HG02885 (cell line): ENCODE measurements at regions not wholly inside any gene's neighbourhood (a gene's known extent, or its start where the extent isn't known, plus 50 kb on each side); places are given as distances from the start of the nearest gene placed in this dataset.

ENCODE experiments used
- ATAC-seq: cut with Tn5 transposase; IDR thresholded peaks from one replicate; pipeline ENCODE4 v1.9.1; 2021; ENCODE audit warnings: mild to moderate bottlenecking; ENCODE audit not compliant: unreplicated experiment, poor library complexity

DNA sequence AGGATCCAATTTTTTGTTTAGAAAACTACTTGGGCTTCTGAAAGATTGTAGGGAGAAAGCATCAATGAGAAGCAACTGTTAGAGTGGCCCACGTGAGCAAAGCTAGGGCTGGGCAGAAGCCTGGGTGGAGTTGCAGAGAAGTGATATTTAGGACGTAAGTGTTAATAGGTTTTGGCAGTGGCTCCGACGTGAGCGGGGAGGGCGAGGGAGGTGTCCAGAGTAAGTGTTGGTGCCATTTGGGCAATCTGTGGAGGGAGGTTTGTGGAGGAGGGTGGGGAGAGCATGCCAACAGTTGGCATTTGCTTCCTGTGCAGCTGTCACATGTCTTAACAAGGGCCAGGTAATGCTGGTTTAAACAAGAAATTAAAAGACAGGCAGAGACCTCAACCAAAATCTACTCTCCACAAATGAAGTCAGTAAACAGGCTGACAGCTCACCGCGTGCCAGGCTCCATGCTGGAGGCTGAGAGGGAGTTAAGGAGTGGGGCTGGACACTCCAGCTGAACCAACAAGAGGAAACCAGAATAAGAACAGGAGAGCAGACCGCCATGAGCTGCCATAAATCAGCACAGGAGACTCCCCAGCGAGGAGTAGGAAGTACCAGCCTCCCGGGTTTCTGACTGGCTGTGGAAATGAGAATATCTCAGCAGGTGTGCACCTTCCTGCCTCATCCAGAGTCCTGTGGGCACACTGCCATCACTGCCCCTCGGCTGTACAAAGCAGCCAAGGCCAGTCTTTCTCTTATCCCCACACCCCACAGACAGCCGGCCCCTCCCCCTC lies 232.6 kb downstream of the ABHD5 start:
- no peak for ATAC-seq

DNA sequence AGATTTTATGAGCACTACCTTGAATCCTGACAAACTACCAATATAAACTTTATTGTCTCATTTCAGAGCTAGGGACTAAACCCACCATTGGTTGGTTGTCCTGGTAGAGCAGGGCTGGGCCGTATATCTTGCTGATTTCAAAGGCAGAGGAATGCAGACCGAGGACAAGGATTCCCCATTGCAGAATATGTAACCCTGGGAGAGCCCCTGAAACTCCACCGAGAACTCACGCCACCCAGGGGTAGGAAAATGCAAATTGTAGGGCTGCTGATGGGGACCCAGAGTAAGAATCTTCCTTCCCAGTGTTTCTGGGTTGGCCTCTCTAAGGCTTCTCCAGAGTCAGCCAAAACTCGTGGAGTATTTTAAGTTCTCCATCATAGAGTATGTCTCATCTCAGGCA lies 235.3 kb downstream of the ABHD5 start:
- ATAC-seq = no peak

DNA sequence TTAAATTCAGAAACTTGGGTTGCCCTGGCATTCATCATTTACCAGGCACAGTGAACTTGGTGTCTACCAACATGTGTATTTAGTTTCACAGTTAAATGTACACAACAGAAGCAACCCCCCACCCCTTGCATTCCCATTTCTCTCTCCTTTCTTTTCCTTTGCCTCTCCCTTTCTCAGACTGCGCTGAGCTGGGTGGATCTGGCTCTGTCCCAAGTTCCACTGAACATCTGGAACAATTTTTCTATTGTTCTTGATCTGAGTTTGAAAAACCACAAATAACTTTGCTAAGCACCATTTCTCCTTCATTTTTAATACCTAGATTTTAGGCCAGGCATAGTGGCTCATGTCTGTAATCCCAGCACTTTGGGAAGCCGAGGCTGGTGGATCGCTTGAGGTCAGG lies 242.2 kb downstream of the ABHD5 start:
- no peak for ATAC-seq

GRCh38 chr3:43948013-43948412 lies 257.3 kb downstream of the ABHD5 start:
- no peak for ATAC-seq

- peak; percentile 56 for ATAC-seq
Observed at GRCh38 chr3:43949594-43949993, 258.9 kb downstream of the ABHD5 start.

DNA sequence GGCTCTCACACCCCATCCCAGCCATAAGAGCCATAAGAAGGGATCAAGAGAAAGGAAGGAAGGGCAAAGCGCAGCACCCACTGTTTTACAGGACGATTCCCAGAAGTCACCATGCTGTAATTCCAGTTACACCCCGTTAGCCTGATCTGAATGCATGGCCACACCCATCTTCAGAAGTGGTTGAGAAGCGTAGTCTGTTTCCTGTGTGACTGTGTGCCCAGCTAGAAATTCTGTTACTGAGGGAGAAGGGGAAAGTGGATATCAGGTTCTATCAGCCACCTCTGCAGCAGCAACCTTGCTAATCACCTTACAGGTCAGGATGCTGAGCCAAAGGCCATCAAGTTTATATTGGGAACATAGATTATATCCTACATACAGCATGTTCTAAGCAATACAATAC lies 260.0 kb downstream of the ABHD5 start:
- no peak for ATAC-seq

DNA sequence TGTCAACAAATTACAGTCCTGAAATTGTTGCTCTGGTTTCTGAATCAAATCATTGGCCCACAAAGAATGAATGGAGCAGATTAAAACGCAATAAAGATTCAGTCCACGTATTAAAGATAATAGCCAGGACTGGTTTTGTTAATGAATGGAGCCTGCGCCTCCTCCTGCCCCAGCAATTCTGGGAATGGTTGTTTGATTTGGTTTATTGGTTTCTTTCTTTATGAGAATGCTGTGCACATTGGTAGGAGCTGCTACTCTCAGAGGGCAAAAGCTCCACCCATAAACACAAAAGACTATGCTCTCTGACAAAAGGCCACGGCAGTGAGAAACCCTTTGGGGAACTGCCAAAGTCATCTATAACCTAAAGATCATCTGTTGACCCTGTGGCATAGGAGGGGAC lies 261.1 kb downstream of the ABHD5 start:
- ATAC-seq = no peak

- no peak for ATAC-seq
Observed at GRCh38 chr3:43953380-43953779, 262.6 kb downstream of the ABHD5 start.

GRCh38 chr3:43953814-43954692 lies 263.3 kb downstream of the ABHD5 start:
- no peak for ATAC-seq

- no peak for ATAC-seq
Observed at GRCh38 chr3:43956945-43957344, 266.2 kb downstream of the ABHD5 start.

- ATAC-seq = peak; percentile 75
Observed at GRCh38 chr3:43957553-43957952, 266.8 kb downstream of the ABHD5 start.

GRCh38 chr3:43958005-43958770 lies 267.4 kb downstream of the ABHD5 start:
- no peak for ATAC-seq

GRCh38 chr3:43958973-43959372 lies 268.2 kb downstream of the ABHD5 start:
- ATAC-seq = no peak

GRCh38 chr3:43959498-43960447 lies 269.0 kb downstream of the ABHD5 start:
- no peak for ATAC-seq

DNA sequence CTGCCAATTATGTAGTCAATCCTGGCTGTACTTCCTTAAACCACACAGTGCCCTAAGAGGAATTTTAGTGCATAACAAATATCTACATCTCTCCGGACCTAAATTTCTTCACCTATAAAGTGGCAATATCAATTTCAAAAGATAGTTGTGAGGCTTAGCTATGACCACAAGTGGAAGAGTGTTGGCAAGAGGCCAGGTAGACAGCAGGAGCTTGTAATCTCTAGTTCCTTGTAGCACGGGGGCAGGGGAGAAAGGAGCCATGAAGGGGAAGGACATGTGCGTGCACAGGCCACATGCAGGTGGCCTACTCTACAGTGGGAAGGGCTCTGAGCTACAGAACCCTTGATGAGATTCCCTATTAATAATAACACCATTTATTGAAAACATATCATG lies 269.7 kb downstream of the ABHD5 start:
- no peak for ATAC-seq

DNA sequence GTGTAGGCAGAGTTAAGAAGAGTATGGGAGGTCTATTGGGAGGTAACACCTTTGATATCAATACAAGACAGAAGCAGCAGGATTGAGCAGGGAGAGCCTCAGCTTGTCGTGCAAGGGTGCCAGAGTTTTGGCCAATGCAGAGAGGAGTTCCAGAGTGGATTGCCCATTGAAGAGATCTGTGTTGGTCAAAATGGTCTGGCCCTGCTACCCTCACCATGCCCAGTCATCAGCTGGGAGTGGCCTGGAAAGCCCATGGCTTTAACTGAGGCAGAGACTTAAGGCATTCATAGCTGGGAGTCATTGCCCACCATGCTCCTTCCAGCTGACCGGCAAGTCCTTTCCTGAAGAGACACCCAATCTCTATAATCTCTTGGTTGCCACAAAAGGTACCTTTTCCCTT lies 271.3 kb downstream of the ABHD5 start:
- no peak for ATAC-seq

DNA sequence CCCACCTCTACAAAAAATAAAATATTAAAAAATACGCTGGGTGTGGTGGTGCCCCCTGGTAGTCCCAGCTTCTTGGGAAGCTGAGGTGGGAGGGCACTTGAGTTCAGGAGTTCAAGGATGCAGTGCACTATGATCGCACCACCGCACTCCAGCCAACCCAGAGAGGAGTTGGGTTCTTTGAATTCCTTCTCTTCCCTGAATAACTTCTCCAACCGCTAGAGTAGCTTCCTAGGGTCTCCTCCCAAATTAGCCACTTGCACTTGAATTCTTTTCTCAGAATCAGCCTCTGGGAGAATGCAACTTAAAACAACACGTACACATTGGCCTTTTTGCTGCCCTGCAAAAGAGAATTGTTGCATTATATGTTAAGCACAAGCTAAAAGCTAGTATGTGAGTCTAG lies 272.5 kb downstream of the ABHD5 start:
- ATAC-seq = no peak

DNA sequence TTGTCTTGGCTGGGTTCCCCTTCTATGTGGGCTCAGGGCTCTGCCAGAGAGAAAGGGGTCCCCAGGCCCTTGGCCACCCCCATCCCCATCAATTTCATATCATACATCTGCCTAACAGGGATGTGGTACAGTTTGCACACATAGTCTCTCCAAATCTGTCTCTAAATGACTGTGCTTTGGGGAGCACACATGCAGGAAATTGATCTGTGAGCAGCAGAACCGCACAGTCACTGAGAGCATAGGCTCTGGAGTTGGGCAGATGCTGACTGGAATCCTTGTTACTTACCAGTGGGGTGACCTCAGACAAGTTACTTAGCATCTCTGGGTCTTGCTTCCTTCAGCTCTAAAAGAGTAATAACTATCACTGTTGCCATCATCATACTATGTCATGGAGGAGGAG lies 273.9 kb downstream of the ABHD5 start:
- no peak for ATAC-seq

DNA sequence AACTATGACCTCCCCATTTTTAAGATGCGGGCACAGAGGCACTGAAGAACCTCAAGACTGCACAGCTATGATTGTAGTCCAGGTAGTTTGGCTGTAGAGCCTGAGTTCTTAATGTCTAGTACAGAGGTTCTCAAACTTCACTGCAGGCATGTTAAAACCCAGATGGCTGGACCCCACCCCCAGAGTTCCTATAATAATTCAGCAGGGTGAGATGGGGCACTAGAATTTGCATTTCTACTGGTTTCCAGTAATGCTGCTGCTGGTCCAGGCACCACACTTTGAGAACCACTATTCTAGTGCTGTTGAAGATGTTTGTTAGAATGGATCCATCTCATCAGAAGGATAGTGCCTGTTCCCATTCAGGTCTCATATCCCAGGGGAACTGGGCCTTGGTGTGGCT lies 274.9 kb downstream of the ABHD5 start:
- ATAC-seq = no peak

GRCh38 chr3:43966126-43966525 lies 275.4 kb downstream of the ABHD5 start:
- no peak for ATAC-seq
